Stomach (tissue), 8 donors: ENCODE measurements at regions not wholly inside any gene's neighbourhood (a gene's known extent, or its start where the extent isn't known, plus 50 kb on each side); places are given as distances from the start of the nearest gene placed in this dataset.
A peak's percentile ranks its signal among the peaks of the same experiment; 100 is the strongest.

Experiments used
- DNase-seq, 2 donors: peaks; one replicate each; pipeline versions ENCODE4 v3.0.0 to v3.0.0-alpha.2; 2013 to 2019
- H3K27ac ChIP-seq, 5 donors: fragments of 200-600 bp in 4 of 5; sonication (generic) in 4 of 5; one replicate each; pipeline ENCODE4 v1.5.1; 2013 to 2019; ENCODE audit warnings: mild to moderate bottlenecking in 1 of 5, moderate library complexity in 1 of 5
- H3K27me3 ChIP-seq, 3 donors: fragments of 200-600 bp; sonication (generic); one replicate each; pipeline ENCODE4 v1.5.1; 2017 to 2019; ENCODE audit warnings: mixed run types in 1 of 3
- H3K36me3 ChIP-seq, 4 donors: fragments of 200-600 bp; sonication (generic); 1 replicate in 3 of 4; 2 replicates in 1 of 4; pipeline ENCODE4 v1.5.1; 2016 to 2019
- H3K4me1 ChIP-seq, 4 donors: fragments of 200-600 bp; sonication (generic); one replicate each; pipeline ENCODE4 v1.5.1; 2016 to 2019
- H3K4me3 ChIP-seq, 4 donors: fragments of 200-600 bp; sonication (generic) in 3 of 4; one replicate each; pipeline ENCODE4 v1.5.1; 2016 to 2019; ENCODE audit warnings: mild to moderate bottlenecking in 1 of 4
- H3K9me3 ChIP-seq, 4 donors: fragments of 200-600 bp; sonication (generic); one replicate each; pipeline ENCODE4 v1.5.1; 2016 to 2019
- EP300 ChIP-seq: sonication (generic); formaldehyde crosslinking; IDR thresholded peaks from one replicate; pipeline ENCODE4 v1.6.1; 2017; ENCODE audit warnings: antibody characterized with exemption
- POLR2A ChIP-seq, 4 donors: fragments of 450-650 bp; IDR thresholded peaks; one replicate each; pipeline ENCODE4 v1.6.1; 2016; ENCODE audit warnings: antibody characterized with exemption in 4 of 4, control low read depth in 2 of 4, mild to moderate bottlenecking in 1 of 4, moderate library complexity in 1 of 4
- POLR2AphosphoS5 ChIP-seq, 3 donors: sonication (generic); formaldehyde crosslinking; IDR thresholded peaks; one replicate each; pipeline ENCODE4 v1.6.1; 2016; ENCODE audit warnings: antibody characterized with exemption in 3 of 3
- WGBS, 5 donors: extraction: QIAGEN DNeasy Blood & Tissue Kit in 3 of 5; methylation state at CpG; one replicate each; pipeline versions ENCODE4 v1.1.5 to v1.1.7; 2013 to 2018; 5-methylcytosine and 5-hydroxymethylcytosine counted together
- intact Hi-C: fragments of 100-400 bp; cut with DNase I; formaldehyde crosslinking; loops from one replicate; pipeline ENCODE4 v1.15.1; 2023; ENCODE audit warnings: low total_unique reads
- TF ChIP-seq, protein P1 (sequence below), 7 experiments: fragments of 450-650 bp in 4 of 7; fragments of 200-600 bp in 3 of 7; sonication (generic) in 3 of 7; IDR thresholded peaks; one replicate each; pipeline ENCODE4 v1.5.1; 2016 to 2019; ENCODE audit warnings: antibody characterized with exemption in 7 of 7, control low read depth in 2 of 7, mild to moderate bottlenecking in 1 of 7
- donor health status: healthy with polysubstance abuse.
- donor health status: Bipolar disorder and iron deficiency.
- donor health status: healthy.

DNA sequence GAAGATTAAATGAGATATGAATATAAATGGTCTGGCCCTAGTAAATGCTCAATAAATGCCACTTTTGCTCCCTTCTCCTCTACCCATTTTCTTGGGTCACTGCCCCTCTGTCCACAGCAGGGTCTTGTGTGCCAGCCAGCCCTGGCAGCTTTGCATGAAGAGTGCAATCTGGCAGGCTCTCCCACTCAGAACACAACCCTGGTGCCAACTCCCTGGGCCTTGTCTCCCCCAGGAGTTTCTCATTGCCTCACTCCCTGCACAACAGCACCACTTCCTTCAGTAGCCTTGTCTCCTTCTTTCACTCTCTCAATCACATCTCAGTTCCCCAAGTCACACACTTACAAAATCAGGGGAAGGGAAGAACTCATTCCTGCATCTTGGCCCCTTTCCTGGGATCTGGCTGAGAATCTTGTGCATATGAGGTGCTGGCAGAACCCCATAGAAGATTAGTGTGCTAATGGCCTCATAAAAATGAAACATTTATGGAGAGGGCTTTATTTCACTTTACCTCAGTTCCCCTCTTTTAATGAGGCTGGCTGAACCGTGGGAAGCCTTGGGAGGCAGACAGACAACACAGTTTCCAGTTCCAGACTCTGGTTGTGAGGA is 445.9 kb upstream of the PROK2 start:
- DNase-seq, result no peak
- no peaks in the 10 kb centered on the region for H3K36me3 ChIP-seq
- H3K9me3 ChIP-seq, result peaks cover 0 to 7% (median 3%) of the 10 kb centered on the region in 4 donors
- no peaks in the 10 kb centered on the region for H3K27me3 ChIP-seq
- intact Hi-C loops, result no loop called here
- 43 to 69% (median 56%) methylated on average over 1 of the region's 1 CpG for WGBS, 5 donors
- peaks cover 0 to 38% (median 18%) of the 10 kb centered on the region in 4 donors for H3K4me1 ChIP-seq
- no peak overlapping the region for H3K27ac ChIP-seq
- TF ChIP-seq EP300 (no peak), POLR2AphosphoS5 (IDR thresholded peaks at IDR 0.05) (no peak), POLR2A (IDR thresholded peaks at IDR 0.05) (no peak)
- TF ChIP-seq, protein P1, sequence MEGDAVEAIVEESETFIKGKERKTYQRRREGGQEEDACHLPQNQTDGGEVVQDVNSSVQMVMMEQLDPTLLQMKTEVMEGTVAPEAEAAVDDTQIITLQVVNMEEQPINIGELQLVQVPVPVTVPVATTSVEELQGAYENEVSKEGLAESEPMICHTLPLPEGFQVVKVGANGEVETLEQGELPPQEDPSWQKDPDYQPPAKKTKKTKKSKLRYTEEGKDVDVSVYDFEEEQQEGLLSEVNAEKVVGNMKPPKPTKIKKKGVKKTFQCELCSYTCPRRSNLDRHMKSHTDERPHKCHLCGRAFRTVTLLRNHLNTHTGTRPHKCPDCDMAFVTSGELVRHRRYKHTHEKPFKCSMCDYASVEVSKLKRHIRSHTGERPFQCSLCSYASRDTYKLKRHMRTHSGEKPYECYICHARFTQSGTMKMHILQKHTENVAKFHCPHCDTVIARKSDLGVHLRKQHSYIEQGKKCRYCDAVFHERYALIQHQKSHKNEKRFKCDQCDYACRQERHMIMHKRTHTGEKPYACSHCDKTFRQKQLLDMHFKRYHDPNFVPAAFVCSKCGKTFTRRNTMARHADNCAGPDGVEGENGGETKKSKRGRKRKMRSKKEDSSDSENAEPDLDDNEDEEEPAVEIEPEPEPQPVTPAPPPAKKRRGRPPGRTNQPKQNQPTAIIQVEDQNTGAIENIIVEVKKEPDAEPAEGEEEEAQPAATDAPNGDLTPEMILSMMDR (IDR thresholded peaks at IDR 0.05), result no peak
- no peak overlapping the region for H3K4me3 ChIP-seq

DNA sequence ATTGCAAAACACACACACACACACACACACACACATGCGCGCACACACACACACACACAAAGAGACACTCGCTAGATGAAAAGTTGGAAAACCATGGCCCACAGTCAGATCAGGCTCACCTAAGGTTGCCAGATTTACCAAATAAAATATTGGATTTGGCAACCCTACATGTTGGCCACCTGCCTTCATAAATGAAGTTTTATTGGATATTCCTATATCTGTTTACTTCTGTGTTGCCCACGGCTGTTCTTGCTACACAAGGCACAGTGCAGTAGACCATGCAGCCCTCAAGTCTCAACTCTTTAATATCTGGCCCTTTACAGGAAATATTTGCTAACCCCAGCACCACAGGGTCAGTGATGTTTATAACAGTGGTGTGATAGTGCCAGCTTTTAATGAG is 445.0 kb upstream of the PROK2 start:
- Histone ChIP-seq H3K9me3 (peaks cover 2 to 16% (median 11%) of the 10 kb centered on the region in 4 donors), H3K27me3 (no peaks in the 10 kb centered on the region), H3K4me1 (peaks cover 0 to 36% (median 17%) of the 10 kb centered on the region in 4 donors), H3K27ac (no peak overlapping the region), H3K4me3 (no peak overlapping the region), H3K36me3 (no peaks in the 10 kb centered on the region)
- peak in 1 of 2 donors; percentile 30 for DNase-seq
- TF ChIP-seq EP300 (no peak), POLR2AphosphoS5 (IDR thresholded peaks at IDR 0.05) (no peak), POLR2A (IDR thresholded peaks at IDR 0.05) (no peak)
- TF ChIP-seq, protein P1 (IDR thresholded peaks at IDR 0.05), result no peak
- 25 to 70% (median 31%) methylated on average over 4 of the region's 4 CpGs for WGBS, 5 donors
- intact Hi-C loops, result no loop called here

DNA sequence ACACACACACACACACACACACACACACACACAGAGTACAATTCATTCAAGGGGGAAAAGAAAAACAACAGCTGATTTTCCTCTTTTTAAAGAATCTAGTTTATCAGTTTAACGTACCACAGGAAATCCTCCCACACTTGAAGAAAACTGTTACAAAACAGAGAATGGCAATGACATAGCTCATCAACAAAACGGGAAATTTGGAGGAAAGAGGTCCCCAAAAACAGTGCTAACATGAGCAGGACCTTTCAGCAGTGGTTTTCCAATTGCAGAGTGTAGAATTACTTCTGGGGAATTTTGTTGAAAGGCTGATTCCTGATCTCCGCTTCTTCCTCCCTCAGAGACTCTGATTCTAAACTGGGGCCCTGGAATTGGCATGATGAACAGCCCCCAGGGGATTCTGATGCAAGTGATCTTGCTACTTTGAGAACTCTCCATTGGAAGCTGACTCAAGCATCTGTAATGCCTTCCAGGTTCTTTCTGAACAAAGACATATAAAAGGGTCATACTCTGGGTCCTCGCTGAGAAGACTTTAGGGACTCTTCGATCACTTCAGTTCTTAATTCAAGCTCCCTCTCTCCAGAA is 442.6 kb upstream of the PROK2 start:
- Histone ChIP-seq H3K4me3 (no peak overlapping the region), H3K27ac (no peak overlapping the region), H3K4me1 (peaks cover 0 to 24% (median 10%) of the 10 kb centered on the region in 4 donors), H3K36me3 (no peaks in the 10 kb centered on the region), H3K9me3 (peaks cover 8 to 25% (median 19%) of the 10 kb centered on the region in 4 donors), H3K27me3 (no peaks in the 10 kb centered on the region)
- TF ChIP-seq, protein P1 (IDR thresholded peaks at IDR 0.05), result no peak
- TF ChIP-seq POLR2A (IDR thresholded peaks at IDR 0.05), result no peak
- no peak for DNase-seq
- WGBS, 5 donors, result 76 to 82% (median 77%) methylated on average over 5 of the region's 5 CpGs
- intact Hi-C loops, result no loop called here

DNA sequence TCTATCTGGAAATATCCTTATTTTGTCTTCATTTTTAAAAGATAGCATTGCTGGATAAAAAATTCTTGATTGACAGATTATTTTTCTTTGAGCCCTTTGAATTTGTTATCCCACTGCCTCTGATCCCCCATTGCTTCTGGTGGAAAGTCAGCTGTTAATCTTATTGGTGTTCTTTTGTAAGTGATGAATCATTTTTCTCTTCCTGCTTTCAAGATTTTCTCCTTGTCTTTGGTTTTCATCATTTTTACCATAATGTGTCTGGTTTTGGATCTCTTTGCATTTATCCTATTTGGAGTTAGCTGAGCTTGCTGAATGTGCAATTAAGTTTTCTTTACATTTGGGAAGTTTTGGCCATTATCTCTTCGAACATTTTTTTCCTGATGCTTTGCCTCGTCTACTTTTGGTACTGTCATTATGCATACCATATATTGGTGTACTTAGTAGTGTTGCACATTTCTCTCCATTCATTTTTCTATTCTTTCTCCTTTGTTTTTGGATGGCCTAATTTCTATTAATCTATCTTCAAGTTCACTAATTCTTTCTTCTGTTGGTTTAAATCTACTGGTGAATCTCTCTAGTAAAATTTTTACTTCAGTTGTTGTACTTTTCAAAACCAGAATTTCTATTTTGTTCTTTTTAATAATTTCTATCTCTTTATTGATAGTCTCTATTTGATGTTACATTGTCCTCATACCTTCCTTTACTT is 440.0 kb upstream of the PROK2 start:
- Histone ChIP-seq H3K4me3 (no peak overlapping the region), H3K27ac (no peak overlapping the region), H3K36me3 (no peaks in the 10 kb centered on the region), H3K27me3 (no peaks in the 10 kb centered on the region), H3K4me1 (peaks cover 0 to 3% (median under 1%) of the 10 kb centered on the region in 4 donors), H3K9me3 (peaks cover 8 to 25% (median 19%) of the 10 kb centered on the region in 4 donors)
- TF ChIP-seq POLR2AphosphoS5 (IDR thresholded peaks at IDR 0.05) (no peak), EP300 (no peak), POLR2A (IDR thresholded peaks at IDR 0.05) (no peak)
- TF ChIP-seq, protein P1 (IDR thresholded peaks at IDR 0.05), result no peak
- WGBS, 5 donors, result 90 to 97% (median 95%) methylated on average over 2 of the region's 2 CpGs
- intact Hi-C loops, result no loop called here
- DNase-seq, result no peak
